HG03097 (cell line): ENCODE measurements at regions not wholly inside any gene's neighbourhood (a gene's known extent, or its start where the extent isn't known, plus 50 kb on each side); places are given as distances from the start of the nearest gene placed in this dataset.

ENCODE experiments used
- ATAC-seq: cut with Tn5 transposase; IDR thresholded peaks from one replicate; pipeline ENCODE4 v1.9.1; 2021; ENCODE audit not compliant: unreplicated experiment, low FRiP score

DNA sequence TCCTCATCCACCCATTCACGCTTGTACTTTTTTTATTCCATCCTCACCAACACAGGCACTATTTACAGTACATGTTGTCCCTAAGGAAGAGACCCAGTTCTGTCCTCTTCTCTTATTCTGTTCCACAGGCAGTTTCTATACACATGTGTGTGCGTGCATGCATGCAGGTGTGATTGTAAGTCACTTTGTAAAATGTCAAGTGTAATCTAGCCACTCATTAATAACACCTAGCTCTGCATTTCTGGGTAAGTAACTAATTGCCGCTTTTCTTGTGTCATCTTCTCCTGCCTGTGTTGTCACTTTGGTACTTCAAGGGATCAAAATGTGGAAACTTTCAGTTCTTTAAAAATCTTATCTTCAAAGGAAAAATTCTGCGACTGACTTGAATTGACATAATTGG is 377.2 kb downstream of the SEC16B start:
- no peak for ATAC-seq

DNA sequence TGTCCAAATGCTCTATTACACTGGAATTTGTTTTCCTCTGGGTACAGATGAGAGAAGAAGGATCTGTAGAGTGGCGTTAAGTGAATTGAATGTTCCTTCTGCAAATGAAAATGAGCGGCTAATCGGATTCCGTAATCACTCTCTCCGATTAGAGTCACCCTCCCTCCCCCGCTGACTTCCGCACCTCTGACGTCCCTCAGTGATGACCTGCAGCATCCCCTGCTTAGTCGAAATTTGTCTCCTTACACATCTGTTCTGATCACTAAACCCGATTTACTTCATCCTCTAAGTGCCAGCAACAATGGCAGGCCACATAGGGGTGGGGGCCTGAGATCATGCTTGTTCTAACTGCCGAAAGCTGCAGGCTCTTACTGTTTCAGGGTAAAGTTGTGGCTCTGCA is 378.7 kb downstream of the SEC16B start:
- no peak for ATAC-seq

- no peak for ATAC-seq
These were observed 380.7 kb downstream of the SEC16B start for GRCh38 chr1:177589166-177589565.

DNA sequence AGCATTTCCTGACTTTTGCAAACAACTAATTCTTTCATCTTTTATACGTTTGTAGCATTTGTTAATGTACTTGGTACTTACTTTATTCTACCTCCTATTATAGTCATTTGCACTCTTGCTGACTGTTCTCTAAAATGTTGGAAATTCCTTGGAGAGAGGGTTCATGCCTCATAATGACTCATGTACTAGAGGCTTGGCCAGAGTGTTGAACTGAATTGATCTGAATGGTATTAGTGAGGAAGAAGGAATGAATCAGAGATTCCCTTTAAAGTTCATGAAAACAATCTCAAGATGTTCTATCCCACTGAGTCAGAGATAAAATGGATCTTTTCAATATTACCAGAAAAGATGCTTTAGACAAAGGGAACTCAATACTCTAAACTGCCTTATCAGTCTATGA is 383.4 kb downstream of the SEC16B start:
- no peak for ATAC-seq

DNA sequence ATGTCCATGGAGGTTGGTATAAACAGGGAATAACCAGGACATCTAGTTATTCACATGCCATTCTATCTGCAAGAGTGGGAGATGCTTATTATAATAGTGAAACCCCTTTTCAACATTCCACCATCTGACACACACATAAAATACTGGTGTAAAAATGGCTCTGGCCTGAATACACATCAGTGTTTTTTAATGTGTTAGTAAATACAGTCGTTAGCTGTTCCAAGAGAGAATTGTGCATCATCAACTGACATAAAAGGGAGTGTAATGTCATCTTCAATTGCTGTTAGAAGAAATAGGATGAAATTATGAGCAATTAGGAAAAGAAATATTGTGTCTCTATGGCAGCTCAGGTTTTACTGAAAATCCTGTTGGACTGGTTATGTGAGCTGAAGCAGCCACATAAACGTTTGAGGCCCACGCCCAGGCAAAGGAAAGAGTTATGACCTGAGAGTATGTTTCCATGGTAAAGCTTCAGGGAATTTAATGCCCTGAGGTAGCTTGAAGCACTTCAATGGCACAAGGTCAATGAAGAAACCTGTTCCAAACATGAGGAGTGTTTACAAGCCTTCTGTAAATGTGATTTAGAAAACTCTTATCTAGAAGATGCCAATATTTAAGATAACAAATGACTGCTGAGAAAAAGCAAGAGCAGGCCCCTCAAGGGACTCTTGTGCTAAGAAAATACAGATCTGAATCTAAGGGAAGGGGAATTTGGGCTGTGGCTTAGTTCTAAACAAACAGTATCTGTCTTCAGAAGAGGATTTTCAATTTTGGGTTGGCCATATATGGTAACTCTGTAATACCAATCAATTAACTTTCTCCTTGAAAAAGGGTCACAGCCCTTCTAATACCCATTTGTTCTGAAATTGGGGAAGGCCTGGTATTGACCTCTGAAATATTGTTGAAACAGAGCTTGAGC is 384.3 kb downstream of the SEC16B start:
- ATAC-seq = no peak

DNA sequence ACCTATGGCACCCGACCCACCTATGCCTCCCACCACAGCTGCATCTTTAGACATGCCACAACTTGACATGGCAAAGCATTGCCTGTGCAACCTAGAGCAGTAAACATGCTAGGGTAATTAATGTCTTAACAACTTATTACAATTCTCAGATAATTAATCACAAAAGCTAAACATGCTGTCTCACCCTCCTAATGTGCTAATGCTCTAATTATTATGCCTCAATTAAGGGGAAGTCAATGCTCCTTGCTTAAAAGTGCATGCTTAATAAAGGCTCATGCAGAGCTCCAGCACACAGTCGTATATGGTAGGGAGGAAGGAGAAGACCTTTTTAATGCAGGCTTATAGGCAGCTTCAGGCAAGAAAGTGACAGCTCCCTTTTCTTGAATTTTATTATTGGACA is 396.0 kb downstream of the SEC16B start:
- ATAC-seq = no peak

DNA sequence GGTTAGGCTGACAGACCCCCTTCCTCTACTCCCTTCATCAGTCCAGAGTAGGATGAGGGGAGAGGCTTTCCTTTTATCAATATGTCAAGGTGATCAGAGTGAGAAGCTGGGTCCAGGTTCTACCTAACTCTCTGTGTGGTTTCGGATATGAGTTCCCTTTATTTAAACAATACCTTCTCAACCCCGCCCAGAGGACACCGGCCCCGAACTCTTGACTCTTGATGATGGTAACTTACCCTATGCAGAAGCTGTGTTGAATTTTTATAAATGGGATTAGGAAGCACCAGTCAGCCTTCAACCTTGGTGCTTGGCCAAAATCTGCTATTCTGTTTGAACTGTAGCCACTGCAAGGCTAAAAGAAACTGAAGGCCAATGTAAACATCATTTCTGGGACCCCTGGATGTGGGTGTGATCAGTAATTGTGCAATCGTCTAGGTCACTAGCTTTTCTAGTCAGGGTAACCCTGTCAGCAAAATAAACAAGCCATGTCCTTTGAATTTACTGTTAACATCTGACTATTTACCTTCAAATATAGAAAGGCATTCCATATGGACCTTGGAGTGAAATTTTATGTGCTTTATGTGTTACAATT is 398.3 kb downstream of the SEC16B start:
- no peak for ATAC-seq

GRCh38 chr1:177571076-177571475 is 398.8 kb downstream of the SEC16B start:
- no peak for ATAC-seq

GRCh38 chr1:177569476-177569875 is 398.7 kb downstream of the BRINP2 start:
- no peak for ATAC-seq

- ATAC-seq = no peak
These were observed 397.9 kb downstream of the BRINP2 start for GRCh38 chr1:177568622-177569021.

DNA sequence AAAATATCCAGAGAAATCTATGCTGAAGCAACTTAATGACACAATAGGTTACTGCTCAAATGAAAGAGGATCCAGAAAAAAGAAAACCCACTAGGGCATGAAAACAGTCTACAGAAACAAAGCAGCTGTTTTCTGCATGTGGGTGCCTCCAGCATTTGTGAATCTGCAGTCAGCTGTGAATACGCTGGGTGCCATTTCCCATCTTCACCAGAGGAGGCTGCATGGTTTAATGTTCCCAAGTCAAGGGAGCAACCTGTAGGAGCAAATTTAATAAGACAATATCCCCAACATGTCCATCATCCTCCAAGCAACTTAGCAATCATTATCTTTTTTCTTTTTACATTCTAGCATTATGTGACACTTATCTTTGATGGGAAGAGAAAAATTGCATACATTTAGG is 396.6 kb downstream of the BRINP2 start:
- no peak for ATAC-seq

GRCh38 chr1:177566495-177566894 is 395.7 kb downstream of the BRINP2 start:
- no peak for ATAC-seq

DNA sequence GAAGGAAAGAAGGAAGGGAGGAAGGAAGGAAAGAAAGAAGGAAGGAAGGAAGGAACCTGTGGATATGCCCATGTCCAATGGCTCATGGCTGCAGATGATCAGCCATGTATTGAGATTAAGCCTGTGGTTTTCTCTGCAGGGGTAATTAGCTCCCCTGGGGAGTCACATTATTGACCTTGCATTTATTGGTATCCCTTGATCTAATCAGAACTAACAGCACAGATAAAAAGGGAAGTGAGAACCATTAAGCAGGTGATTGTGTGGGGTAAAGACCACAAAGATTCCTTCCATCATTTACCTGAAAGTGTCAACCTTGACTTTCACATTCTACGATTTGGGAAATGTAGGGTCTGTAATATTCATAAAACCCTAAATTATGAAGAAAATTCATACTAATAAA is 390.7 kb downstream of the BRINP2 start:
- ATAC-seq = no peak

GRCh38 chr1:177558372-177558771 is 387.6 kb downstream of the BRINP2 start:
- no peak for ATAC-seq

DNA sequence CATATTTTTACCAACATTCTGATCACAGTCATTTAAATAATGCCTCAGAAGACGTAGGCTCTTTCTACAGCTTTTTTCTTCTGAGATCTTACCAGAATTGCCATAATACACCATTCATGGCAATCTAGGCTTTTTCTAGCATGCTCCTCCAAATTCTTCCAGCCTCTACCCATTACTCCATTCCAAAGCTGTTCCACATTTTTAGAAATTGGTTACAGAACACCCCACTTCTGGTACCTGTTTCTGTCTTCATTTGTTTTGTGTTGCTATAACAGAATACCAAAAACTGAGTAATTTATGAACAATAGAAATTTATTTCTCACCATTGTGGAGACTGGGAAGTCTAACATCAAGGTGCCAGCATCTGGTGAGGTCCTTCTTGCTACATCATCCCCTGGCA is 385.4 kb downstream of the BRINP2 start:
- ATAC-seq = no peak

- ATAC-seq = no peak
These were observed 376.4 kb downstream of the BRINP2 start for GRCh38 chr1:177547200-177547599.

GRCh38 chr1:177546346-177546745 is 375.6 kb downstream of the BRINP2 start:
- ATAC-seq = no peak

GRCh38 chr1:177526201-177526600 is 355.4 kb downstream of the BRINP2 start:
- no peak for ATAC-seq

DNA sequence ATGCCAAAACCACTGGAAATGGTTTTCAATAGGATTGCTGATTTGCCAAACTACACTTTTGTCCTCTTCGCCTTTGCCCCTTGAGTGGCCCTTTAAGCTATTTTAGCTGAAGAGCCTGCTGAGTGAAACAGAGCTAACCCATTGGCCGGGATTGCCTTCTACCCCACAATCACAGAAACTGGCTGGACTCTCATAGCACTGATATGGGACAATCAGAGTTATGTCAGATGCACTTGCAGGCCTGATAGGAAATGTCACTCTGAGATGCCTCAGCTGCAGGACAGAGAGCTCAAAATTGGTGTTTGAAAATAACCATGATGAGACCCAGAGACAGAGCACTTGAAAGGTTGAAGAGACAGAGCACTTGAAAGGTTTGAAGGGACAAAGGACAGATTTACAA is 354.4 kb downstream of the BRINP2 start:
- no peak for ATAC-seq

- no peak for ATAC-seq
These were observed 346.8 kb downstream of the BRINP2 start for GRCh38 chr1:177517546-177517945.

DNA sequence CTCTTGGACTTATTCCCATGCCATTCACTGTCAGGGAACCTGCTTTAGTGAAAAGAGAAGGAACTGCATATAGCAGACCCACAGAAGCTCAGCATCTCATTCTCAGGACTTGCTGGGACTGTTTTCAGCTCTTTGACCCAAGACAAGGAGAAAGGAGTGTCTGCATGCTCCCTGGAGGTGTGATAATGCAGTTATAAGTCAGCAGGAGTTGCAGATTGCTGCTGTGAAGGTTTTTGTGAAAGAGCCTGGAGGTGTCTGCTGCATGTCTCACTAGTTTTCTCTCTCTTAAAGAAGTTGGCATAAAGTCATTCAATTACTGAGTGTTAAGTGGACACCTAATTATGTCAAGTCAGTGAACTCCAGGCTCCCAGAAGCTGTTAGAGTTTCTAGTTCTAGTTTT is 343.4 kb downstream of the BRINP2 start:
- no peak for ATAC-seq

- no peak for ATAC-seq
These were observed 340.3 kb downstream of the BRINP2 start for GRCh38 chr1:177511036-177511435.
